Mammary epithelial cell (primary cell): ENCODE measurements at regions not wholly inside any gene's neighbourhood (a gene's known extent, or its start where the extent isn't known, plus 50 kb on each side); places are given as distances from the start of the nearest gene placed in this dataset.

Source experiments
- CTCF ChIP-seq, 2 donors: IDR thresholded peaks in 1 of 2; conservative IDR thresholded peaks in 1 of 2; 2 replicates each; pipeline ENCODE4 v1.5.1; 2011 to 2012; ENCODE audit warnings: inconsistent platforms in 2 of 2, low read length in 2 of 2, mild to moderate bottlenecking in 2 of 2, control low read depth in 1 of 2, low read depth in 1 of 2; ENCODE audit not compliant: insufficient read depth in 1 of 2; ENCODE audit errors: extremely low read depth in 1 of 2
- EZH2 ChIP-seq: IDR thresholded peaks from 2 replicates; pipeline ENCODE4 v1.6.1; 2012; ENCODE audit warnings: low read length, inconsistent platforms, borderline replicate concordance

GRCh38 chr22:25353516-25354445, 134.3 kb downstream of the CRYBB2 start:
- TF ChIP-seq CTCF (conservative IDR thresholded peaks at IDR 0.05 in 1 of 2, IDR thresholded peaks at IDR 0.05 in 1 of 2; ENCODE audit: extremely low read depth in 1 of 2, insufficient read depth in 1 of 2, low read depth in 1 of 2, low read length in 2 of 2) (no peak), EZH2 (no peak)
